ENCODE measurements at regions not wholly inside any gene's neighbourhood (a gene's known extent, or its start where the extent isn't known, plus 50 kb on each side); places are given as distances from the start of the nearest gene placed in this dataset.
A peak's percentile ranks its signal among the peaks of the same experiment; 100 is the strongest.
"Not testable (repeated sequence)": the region's sequence is repeated elsewhere in the genome, so short reads cannot be mapped to it uniquely, and the experiment has no call there.

DNA sequence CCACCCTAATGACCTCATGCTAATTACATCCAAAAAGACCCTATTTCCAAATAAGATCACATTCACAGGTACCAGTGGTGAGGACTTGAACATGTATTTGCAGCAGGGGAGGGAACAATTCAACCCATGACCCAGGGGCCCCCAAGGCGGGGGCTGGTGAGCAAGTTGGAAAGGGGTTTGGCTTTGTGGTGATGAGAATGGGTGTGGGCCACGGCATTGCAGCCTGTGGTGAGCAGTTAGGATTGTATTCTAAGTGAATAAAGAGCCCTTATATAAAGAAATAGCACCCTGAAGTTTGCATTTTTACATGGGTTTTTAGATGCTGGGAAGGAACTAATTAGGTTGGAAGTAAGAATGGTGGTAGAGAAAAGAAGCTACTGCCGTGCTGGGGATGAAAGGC, 694.2 kb downstream of the EFNB2 start:
- intact Hi-C loops (cut with DNase I) = no loop called here

DNA sequence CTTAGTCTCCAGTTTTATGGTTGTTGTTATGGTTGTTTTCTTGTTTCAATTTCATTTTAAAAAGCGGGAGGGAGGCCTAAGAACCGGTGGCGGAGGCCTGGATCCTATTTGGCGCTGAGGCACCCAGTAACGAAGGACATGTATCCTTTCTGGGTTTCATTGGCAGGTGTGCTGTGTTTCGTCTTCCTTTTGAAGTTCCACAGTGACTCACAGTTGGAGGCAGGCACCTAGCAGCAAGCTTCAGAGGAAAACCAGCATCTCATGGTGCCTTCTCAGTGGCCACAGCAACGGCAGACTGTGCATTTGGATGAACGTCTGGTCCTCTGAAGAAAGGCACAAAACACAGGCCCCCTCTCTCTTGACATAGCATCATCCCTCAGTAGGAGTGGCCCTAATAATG, 697.2 kb downstream of the EFNB2 start:
- intact Hi-C loops (cut with DNase I) = no loop called here
- no peak for DNase-seq

More for the DNA sequence above, 694.2 kb downstream of the EFNB2 start:
- no peak for DNase-seq

DNA sequence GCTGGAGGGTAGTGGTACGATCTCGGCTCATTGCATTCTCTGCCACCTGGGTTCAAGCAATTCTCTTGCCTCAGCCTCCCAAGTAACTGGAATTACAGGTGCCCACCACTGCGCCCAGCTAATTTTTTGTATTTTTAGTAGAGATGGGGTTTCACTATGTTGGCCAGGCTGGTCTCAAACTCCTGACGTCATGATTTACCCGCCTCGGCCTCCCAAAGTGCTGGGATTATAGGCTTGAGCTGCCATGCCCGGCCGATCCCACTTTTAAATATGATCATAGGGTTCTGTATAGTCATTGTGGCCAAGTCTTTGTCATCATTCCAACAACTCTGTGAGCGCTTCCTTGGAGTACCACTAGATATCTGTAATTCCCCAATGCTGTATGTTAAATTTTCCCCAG, 698.2 kb downstream of the EFNB2 start:
- intact Hi-C loops (cut with DNase I); DNase-seq: not testable (repeated sequence)

DNA sequence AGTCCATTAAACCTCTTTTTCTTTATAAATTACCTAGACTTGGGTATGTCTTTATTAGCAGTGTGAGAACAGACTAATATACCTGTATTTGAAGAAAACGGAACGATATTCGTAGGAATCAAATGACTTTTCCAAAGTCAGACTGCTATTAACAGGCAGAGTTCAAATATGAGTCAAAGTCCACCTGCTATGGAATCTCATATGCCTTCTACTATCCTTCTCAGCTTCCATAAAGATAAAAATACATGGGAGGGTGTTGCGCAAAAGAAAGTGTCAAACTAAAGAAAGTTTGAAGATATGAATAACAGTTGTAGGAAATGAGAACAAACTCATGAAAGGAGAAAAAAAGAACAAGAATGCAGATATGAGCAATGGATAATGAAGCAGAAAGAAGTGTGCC, 704.6 kb downstream of the EFNB2 start:
- intact Hi-C loops (cut with DNase I) = no loop called here
- DNase-seq = no peak

DNA sequence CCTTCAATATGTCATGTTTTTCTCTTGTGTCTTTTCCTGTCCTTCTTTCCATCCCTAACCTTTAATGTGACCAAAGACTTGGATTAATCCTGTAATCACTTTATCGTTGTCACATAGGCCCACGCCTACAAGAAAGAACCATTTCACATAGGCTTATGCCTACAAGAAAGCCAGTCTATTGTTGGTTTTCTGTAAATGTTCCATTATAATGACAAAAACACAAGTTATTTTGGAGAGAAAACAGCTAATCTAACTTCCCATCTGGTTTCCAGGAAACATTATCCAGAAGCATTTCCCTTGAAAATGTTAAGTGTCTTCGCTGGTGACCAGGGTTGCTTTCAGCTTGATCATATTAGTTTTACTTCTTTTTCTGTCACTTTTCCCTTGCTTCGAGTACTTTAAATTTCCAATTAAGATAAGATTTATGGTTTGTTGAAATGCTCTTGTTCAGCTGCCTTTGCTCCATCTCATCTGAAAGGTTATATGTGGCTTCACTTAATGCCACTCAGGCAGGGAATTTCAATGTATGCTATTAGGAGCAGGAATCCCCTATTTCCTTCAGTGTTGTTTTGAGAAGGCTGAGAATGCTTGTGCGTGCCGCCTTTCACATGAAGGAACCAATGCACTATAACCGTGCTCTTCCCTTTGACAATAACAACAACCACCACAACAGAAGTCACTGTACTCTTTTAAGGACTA, 708.2 kb downstream of the EFNB2 start:
- intact Hi-C loops (cut with DNase I) = no loop called here
- DNase-seq = no peak

DNA sequence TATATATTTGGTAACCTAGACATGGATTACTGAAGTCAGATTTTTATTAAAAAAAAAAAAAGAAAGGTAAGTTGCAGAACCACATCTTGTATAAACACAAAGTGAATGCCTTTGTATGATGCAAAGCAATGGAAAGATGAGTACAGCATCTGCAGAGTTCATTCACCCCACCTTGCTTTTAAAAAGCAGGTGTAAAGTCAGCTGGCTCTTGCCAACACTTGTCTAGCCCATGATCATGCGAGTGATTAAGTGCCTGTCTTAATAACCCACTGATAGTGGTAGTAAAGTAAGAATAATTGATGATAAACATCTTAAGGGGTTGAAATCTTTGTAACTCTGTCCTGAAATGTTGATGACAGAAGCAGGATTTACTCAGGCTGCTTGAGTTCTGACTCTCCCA, 710.4 kb downstream of the EFNB2 start:
- intact Hi-C loops (cut with DNase I) = no loop called here
- DNase-seq = no peak

DNA sequence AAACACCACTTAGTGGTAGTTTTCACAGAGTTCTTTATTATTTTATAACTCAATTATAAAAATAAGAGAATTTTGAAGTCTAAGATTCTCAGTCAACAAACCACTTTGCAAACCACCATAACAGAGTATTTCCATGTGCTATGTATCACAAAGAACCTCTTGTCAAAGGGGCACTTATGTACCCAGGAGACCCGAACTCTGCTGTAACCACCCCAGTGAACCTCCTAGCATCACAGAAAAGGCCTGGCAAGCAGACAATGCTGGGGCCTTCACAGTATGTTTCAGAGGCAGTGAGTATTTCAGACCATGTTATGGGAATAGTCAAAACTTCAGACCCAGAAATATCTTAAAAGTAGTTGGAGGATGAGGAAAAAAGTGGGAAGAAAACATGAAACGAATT, 714.1 kb downstream of the EFNB2 start:
- intact Hi-C loops (cut with DNase I) = no loop called here
- DNase-seq = no peak

DNA sequence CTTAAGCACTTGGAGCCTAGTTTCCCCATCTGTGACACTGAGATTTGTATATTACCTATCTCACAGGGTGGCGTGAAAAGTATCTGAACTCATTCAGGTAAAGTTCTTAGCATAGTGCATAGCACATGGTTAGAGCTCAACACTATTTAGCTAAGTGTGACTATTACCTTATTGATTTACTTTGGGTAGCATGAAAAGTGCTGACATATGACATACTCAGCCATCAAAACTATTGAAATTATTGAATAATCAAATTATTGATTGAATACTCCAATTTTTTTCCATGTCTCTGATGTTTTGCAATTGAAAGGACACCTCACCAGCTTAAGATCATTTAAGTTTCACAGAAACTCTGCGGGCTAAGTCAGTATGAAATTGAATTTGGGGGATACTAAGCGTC, 715.0 kb downstream of the EFNB2 start:
- intact Hi-C loops (cut with DNase I) = no loop called here
- no peak for DNase-seq

DNA sequence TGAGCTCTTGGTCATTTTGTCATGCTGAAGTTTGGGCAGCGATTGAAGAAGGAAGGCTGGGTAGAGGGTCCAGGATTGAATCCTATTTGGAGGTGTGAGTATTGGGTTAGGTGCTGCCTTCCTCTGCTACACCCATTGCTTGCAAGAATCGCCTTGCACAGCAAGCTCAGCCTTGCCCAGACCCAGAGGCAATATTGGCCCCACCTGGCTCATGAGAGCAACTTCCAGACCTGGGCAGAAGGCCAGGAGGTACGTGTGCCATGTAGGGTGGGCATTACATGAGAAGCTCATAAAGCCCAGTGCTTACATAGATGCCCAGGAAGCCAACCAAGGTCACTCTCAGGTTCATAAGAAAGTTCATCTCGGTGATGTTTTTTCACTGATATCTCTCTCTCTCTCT, 718.0 kb downstream of the EFNB2 start:
- peak in 1 of 10 donors; percentile 21 for DNase-seq
- intact Hi-C loops (cut with DNase I) = no loop called here

DNA sequence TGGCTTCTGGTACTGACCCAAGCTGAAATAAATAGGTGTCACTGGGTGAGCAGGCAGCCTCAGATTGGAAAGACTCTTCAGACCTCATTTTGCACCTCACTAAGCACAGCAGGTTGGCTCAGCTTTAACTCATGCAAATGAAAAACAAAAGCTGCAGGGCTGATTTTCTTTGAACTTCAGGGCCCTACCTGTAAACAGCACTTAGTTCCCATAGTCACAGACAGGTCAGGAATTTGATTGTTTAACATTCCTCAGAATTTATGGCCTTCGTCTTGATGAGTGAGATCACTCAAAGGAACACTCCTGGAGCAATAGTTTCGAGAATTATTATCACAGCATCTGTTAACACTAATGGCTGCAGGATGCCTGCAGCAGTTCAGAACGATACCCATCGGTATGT, 718.5 kb downstream of the EFNB2 start:
- intact Hi-C loops (cut with DNase I) = no loop called here
- no peak for DNase-seq

DNA sequence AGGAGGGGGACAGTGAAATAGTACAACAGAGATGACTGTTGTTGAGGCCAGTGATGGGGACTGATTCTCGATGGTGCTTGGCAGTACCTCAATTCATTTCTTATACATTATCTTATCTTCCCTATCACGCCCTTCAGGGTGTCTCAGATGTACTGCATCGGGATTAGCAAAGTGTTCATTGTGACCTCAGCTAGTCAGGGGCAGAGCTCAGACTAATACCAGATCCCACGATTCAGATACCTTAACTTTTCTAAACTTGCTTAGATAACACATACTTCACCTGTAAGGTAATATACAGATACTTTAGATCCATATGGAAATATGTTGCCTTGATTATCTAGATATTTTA, 720.6 kb downstream of the EFNB2 start:
- no peak for DNase-seq
- intact Hi-C loops (cut with DNase I) = no loop called here

DNA sequence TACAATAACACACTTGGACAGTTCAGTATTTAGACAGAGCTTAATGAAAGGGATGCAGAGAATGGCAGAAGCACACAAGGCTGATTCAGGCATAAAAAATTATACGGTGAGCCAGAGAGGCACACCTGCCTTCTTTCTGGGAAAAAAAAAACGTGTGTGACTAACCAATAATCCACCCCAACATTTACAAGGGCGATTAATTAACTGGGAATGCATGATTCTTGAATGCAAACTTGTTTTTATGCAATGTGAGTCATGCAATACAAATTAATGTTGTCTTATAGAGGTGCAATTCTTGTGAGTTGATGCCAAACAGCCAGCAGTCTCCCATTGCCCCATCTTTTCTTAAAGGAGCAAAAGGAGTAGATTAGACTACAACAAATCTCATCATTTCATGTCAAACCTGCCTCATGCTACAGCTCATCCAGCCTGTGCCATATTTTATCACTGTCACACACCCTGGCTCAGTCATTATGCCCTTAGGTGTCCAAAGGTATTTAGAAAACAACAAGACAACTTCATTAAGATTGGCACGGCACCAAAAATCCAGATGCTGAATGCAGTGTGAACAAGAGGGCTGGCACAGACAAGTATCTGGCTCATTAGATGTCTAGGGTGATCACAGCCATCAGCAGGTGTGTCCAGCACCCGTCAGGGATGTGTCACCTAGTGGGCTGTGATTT, 721.1 kb downstream of the EFNB2 start:
- intact Hi-C loops (cut with DNase I) = no loop called here
- no peak for DNase-seq

DNA sequence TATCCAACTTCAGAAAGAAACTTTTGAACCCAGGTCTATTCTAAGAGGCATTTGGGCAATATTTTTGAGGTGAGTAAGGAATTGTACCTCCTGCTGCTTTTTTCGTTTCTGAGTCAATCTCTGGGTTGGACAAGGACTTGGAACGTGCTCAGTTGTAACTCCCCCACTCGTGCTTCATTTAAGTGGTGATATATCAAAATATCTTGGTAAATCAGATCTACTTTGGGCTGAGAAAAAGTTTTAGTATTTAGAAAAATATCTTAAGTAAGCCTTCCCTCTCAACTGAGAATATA, 728.9 kb downstream of the EFNB2 start:
- intact Hi-C loops (cut with DNase I) = no loop called here
- no peak for DNase-seq

DNA sequence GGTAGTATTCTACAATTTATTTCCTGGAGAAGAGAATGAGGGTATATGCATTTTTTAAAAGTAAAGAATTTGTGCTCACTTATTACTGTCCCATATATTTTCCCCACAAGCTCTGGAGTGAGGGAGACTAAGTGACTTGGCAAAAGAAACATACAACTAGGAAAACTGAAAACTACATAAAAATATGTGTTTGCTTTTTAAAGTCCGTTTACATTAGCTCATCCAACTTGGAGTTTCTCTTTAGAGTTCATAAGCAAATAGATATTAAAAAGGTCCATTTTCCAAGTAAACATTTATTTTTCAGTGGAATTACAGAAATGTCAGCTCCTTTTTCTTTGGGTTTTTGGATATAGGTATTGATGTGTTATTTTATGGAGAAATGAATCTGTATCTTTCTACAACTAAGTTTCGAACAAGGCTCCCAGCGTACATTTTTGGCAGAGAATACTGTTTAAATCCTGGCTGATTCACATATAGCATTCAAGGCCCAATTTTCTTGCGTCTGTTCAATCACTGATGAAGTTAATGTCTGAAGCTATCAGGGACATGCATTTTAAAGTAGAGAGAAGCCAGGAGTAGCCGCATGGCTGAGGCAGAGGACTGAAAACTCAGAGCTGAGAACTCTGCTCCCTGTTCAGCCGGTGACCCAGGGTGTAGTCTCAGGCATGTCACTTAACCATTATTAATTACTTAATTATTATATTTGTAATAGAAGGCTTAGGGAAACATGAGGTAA, 729.4 kb downstream of the EFNB2 start:
- intact Hi-C loops (cut with DNase I) = no loop called here
- no peak for DNase-seq

DNA sequence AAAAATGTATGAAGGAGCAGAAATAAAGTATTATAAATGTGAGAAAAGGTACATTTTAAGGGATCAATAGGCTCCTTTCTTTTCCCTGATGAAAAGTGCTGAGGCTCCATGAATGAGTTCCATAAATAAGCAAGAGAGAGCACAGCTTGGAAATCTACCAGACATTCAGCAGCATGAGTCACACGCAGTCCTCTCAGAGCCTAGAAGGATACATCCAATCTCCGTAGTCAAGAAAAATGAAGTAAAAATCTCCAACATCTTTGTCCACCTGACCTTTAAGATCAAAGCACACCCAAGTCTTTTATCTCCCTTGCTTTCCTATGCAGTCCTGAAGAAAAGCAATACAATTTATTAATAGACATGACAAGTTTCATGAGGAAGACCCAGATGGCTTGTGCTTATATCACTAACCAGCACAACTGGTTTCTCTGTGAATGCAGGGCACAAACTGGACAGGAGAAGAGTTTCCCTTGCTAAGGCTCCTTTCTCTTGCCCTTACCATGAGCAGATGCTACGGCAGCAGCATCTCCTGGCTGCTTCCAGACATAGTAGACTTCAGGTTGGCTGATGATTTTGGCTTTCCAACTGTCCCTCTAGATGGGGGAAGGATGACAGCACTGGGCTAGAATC, 730.8 kb downstream of the EFNB2 start:
- peak in 2 of 10 donors; percentile 12 to 15 for DNase-seq
- intact Hi-C loops (cut with DNase I) = no loop called here

DNA sequence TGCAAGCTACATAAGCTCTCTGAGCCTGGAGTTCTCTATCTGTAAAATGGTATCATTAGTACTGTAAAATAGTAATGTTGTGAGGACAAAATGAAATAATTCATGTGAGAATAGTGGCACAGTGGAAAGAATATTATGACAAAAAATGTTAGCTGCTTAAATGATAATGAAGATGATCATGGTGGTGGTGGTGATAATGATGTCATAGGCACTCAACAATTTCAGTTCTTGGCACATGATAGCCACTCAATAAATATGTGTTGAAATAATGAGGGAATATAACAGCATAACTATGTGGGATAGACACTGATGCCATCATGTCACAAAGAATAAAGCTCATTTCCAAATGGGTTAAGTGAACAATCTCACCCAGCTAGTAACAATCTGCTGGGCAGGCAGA, 736.3 kb downstream of the EFNB2 start:
- intact Hi-C loops (cut with DNase I) = no loop called here
- no peak for DNase-seq

DNA sequence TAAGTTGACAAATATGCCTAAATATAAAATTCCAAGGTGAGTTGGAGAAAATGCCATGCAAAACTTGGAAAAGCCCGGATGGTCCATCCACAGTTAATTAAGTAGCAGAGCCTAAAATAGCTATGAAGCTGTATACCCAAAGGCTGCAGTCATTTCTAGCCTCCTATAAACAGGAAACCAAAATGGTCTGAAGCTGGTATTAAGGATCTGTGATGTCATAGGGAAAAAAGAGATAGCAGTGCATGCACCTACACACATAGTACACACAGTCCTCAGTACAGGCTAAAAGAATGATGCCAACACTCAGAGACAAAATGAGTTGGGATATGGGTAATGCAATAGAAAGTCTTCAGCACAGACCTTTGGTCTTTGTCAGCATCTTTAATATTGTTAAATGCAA, 736.9 kb downstream of the EFNB2 start:
- no peak for DNase-seq
- intact Hi-C loops (cut with DNase I) = no loop called here

DNA sequence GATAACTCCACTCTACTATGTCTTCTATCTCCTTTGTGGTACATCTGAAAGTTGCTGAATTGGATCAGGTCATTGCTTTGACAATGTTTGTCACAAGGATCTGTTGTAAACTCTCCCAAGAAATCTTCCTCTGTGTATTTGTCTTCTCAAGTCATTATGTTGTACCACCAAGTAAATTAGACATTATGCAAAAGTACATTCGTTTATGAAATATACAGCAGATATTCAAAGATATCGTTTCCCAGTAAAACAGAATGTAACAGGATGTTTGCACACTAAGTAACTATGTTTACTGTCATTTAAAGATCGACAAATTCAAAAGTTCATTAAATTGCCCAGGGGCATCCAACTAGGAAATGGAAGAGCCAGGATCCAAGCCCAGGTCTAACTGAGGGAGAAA, 739.4 kb downstream of the EFNB2 start:
- DNase-seq = no peak
- intact Hi-C loops (cut with DNase I) = no loop called here

DNA sequence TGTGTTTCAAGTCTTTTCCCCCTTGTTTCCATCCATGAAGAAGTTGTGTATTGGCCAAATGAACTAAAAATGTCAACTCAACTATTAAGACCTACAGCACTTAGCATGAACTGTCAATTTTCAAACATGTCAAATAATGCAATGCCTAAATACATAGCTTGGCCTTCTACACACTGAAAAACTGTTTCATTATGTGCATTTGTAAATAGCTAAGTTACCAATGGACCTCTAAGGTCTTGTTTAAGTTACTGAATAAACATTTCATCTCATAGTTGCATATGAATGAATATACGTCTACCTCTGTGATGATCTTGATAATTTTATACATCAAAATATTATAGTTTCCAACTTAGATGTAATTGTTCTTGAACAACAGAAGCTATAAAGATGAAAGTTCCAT, 744.5 kb downstream of the EFNB2 start:
- intact Hi-C loops (cut with DNase I) = no loop called here
- no peak for DNase-seq

DNA sequence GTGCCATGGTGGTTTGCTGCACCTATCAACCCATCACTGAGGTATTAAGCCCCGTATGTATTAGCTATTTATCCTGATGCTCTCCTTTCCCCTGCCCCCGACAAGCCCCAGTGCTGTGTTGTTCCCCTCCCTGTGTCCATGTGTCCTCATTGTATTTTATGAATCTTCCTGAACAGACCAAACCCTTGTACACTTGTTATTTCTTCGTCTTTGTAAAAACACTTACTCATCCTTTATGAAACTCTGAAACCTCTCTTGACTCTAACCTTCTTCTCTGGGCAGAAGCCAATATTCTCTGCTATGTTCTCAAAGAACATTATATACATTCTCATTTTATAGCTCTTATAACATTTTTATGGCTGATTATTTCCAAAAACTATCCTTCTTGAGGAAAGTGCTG, 746.9 kb downstream of the EFNB2 start:
- DNase-seq = no peak
- intact Hi-C loops (cut with DNase I) = no loop called here

DNA sequence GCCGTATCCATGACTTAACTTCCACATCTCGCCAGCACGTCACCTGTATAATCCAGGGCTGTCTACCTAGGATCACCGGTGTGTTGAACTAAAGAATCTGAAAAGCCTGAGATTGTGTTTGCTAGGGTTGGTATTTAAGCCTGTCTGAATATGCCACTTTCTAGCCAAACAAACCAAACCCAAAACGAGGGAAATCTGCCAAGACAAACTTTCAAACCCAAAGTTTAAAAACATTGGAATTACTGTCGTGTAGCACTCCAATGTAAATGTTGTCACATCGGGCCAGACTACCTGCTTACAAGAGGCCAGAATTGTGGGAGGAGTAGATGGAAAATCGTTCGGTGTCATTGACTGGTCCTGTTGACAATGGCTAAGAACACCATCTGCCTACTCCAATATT, 747.8 kb downstream of the EFNB2 start:
- intact Hi-C loops (cut with DNase I) = no loop called here
- no peak for DNase-seq

DNA sequence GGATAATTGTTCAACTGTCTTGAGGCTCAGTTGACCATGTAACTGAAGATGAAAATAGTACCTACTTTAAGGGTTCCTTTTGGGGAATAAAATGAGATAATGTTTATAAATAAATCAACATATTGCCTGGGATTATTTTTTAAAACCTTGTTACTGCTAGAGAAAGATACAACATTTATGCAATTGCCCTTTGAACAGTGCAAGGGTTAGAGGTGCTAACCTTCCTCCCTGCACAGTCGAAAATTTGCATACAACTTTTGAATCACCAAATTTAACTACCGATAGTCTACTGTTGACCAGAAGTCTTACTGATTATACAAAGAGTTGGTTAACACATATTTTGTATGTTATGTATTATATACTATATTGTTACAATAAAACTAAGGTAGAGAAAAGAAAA, 750.0 kb downstream of the EFNB2 start:
- DNase-seq = no peak
- intact Hi-C loops (cut with DNase I) = no loop called here

Data from posterior cingulate gyrus (tissue), 11 donors.